ENCODE measurements at regions not wholly inside any gene's neighbourhood (a gene's known extent, or its start where the extent isn't known, plus 50 kb on each side); places are given as distances from the start of the nearest gene placed in this dataset.

DNA sequence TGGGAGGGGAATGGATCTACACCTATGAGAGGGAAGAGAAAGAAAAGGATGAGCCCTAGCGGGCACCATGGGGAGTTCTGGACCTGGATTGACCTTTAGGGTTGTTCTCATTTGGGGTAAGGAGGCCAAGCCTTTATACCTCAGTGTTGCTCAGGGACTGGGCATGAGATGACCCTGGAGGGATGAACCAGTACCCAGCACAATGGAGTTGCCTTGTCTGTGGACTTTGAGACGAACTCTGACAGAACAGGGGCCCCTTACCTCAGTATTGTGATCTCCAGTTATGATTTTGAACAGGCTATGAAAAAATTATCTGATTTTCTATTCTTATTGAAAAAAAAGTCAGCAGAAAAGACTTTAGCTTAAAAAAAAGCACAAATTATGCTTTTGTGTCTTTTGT, 88.6 kb downstream of the FOXA2 start:
- Histone ChIP-seq H3K4me3 (no peak overlapping the region), H3K4me1 (no peaks in the 10 kb centered on the region), H3K27me3 (ENCODE audit: low read depth) (peaks cover 81% of the 10 kb centered on the region), H3K36me3 (no peaks in the 10 kb centered on the region), H3K9me3 (replicated peaks) (no peaks in the 10 kb centered on the region), H3K27ac (replicated peaks) (no peak overlapping the region)
- DNase-seq, result no peak
- TF ChIP-seq, protein P1, sequence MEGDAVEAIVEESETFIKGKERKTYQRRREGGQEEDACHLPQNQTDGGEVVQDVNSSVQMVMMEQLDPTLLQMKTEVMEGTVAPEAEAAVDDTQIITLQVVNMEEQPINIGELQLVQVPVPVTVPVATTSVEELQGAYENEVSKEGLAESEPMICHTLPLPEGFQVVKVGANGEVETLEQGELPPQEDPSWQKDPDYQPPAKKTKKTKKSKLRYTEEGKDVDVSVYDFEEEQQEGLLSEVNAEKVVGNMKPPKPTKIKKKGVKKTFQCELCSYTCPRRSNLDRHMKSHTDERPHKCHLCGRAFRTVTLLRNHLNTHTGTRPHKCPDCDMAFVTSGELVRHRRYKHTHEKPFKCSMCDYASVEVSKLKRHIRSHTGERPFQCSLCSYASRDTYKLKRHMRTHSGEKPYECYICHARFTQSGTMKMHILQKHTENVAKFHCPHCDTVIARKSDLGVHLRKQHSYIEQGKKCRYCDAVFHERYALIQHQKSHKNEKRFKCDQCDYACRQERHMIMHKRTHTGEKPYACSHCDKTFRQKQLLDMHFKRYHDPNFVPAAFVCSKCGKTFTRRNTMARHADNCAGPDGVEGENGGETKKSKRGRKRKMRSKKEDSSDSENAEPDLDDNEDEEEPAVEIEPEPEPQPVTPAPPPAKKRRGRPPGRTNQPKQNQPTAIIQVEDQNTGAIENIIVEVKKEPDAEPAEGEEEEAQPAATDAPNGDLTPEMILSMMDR (IDR thresholded peaks at IDR 0.05; ENCODE audit: borderline replicate concordance), result no peak
- intact Hi-C loops (cut with micrococcal nuclease), result no loop called here

DNA sequence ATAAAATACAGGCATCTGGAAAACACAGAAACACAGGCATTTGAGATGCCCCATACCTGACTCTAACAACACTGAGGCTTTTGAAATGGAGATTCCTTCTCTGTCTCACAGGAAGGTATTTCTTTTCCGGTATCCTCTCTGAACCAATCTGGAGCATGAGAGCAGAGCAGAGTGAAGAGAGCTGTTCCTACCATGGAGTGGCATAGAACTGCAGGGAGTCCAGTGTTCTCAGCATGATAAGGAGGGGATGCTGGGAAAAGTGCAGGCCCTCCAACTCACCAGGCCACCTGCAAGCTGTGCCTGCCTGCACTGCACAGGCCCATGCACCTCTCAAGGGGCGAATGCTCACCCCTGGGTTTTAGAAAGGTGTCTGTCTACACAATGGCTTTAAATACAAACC, 89.2 kb downstream of the FOXA2 start:
- no peaks in the 10 kb centered on the region for H3K4me1 ChIP-seq
- no peak overlapping the region for H3K4me3 ChIP-seq
- peaks cover 81% of the 10 kb centered on the region for H3K27me3 ChIP-seq (ENCODE audit: low read depth)
- DNase-seq, result no peak
- TF ChIP-seq, protein P1 (IDR thresholded peaks at IDR 0.05; ENCODE audit: borderline replicate concordance), result no peak
- no peaks in the 10 kb centered on the region for H3K36me3 ChIP-seq
- H3K27ac ChIP-seq (replicated peaks), result no peak overlapping the region
- H3K9me3 ChIP-seq (replicated peaks), result no peaks in the 10 kb centered on the region
- intact Hi-C loops (cut with micrococcal nuclease), result no loop called here

DNA sequence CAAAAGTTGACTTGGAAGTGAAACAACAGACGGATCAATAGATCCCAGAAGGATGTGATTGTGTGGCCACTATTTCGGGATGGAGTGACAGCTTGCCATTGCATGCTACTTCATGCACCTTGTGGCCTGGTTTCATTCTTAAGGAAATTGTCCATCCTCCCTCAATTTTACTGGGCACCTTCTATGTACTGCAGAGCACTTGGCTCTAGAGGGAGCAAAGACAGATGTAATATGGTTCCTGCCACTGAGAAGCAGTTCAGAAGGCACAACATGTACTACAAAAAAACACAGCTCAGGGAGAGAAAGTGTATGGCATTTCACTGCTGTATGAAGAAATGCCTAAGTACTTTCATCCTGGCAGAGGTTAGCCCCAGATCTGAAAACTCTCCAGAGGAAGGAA, 91.9 kb downstream of the FOXA2 start:
- Histone ChIP-seq H3K27me3 (ENCODE audit: low read depth) (peaks cover 89% of the 10 kb centered on the region), H3K4me1 (no peaks in the 10 kb centered on the region), H3K27ac (replicated peaks) (no peak overlapping the region), H3K36me3 (no peaks in the 10 kb centered on the region), H3K4me3 (no peak overlapping the region), H3K9me3 (replicated peaks) (no peaks in the 10 kb centered on the region)
- DNase-seq, result no peak
- TF ChIP-seq, protein P1 (IDR thresholded peaks at IDR 0.05; ENCODE audit: borderline replicate concordance), result no peak
- intact Hi-C loops (cut with micrococcal nuclease), result no loop called here

DNA sequence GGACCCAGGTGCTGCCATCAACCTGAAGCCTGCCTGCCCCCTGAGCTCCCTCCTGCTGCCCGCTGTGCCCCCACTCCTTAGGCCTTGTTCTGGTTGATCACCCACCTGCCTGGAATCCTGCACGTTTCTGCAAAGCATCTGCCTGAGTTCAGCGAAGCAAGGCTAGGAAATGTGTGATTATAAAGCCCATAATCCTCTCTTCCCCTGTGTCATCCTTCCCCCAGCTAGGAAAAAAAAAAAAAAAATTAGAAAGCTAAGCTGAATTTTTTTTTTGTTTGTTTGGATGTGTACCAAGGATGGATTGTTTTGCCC, 93.2 kb downstream of the FOXA2 start:
- intact Hi-C loops (cut with micrococcal nuclease), result no loop called here
- peaks cover 93% of the 10 kb centered on the region for H3K27me3 ChIP-seq (ENCODE audit: low read depth)
- TF ChIP-seq, protein P1 (IDR thresholded peaks at IDR 0.05; ENCODE audit: borderline replicate concordance), result no peak
- H3K4me3 ChIP-seq, result no peak overlapping the region
- DNase-seq, result no peak
- H3K9me3 ChIP-seq (replicated peaks), result no peaks in the 10 kb centered on the region
- no peaks in the 10 kb centered on the region for H3K36me3 ChIP-seq
- no peaks in the 10 kb centered on the region for H3K4me1 ChIP-seq
- no peak overlapping the region for H3K27ac ChIP-seq (replicated peaks)

DNA sequence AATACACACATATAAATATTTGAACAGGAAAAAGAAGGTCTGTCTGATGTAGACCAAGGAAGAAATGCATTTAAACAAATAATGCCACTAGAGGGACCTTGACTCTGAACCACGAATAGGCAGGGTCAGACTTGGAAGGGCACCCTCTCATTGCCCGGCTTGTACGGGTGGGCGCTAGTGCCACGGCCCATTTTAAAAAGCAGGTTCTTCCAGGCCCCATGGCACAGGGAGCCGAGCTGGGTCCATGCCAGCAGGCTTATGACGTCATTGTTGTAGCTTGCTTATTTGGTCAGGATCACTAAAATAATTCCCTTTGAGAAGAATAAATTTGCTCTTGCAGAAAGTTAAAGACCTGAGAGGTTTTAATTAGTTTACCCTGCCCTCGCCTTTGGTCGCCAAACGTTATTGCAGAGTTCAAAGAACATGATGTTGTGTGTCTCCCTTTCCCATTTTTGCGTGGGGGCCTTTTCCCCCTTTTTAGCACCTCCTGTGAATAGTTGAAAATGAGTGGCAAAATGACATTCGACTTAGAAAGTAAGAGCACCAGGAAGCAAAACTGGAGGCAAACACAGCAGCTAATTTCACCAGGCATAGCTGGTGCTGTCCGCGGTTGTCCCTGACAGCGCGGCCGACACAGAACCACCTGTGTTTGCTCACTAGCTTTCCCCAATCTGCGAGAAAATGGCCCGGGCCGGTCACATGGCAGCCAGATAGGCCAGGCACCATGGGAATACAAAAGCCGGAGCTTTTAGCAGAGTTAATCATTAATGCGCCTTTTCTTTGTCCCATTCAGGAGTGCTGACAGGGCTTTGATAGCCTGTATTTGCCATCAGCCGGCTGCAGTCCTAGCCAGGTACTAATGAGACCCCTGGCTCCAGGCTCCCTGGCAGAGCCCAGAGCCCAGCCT, 93.8 kb downstream of the FOXA2 start:
- peaks cover 90% of the 10 kb centered on the region for H3K27me3 ChIP-seq (ENCODE audit: low read depth)
- TF ChIP-seq, protein P1 (IDR thresholded peaks at IDR 0.05; ENCODE audit: borderline replicate concordance), result no peak
- no peaks in the 10 kb centered on the region for H3K36me3 ChIP-seq
- H3K9me3 ChIP-seq (replicated peaks), result no peaks in the 10 kb centered on the region
- H3K4me3 ChIP-seq, result no peak overlapping the region
- H3K27ac ChIP-seq (replicated peaks), result no peak overlapping the region
- no peaks in the 10 kb centered on the region for H3K4me1 ChIP-seq
- intact Hi-C loops (cut with micrococcal nuclease), result no loop called here
- DNase-seq, result no peak
